ENCODE measurements at regions not wholly inside any gene's neighbourhood (a gene's known extent, or its start where the extent isn't known, plus 50 kb on each side); places are given as distances from the start of the nearest gene placed in this dataset.

- no peak for DNase-seq
Measured at GRCh38 chr17:77422104-77422747, 281.5 kb downstream of the SEC14L1 start.

- DNase-seq: no peak
Measured at GRCh38 chr17:77422748-77423113, 282.0 kb downstream of the SEC14L1 start.

- DNase-seq: no peak
Measured at GRCh38 chr17:77423589-77424451, 283.1 kb downstream of the SEC14L1 start.

GRCh38 chr17:77424585-77425344 is 284.0 kb downstream of the SEC14L1 start:
- DNase-seq: no peak

GRCh38 chr17:77425348-77425747 is 284.6 kb downstream of the SEC14L1 start:
- no peak for DNase-seq

- no peak for DNase-seq
Measured at GRCh38 chr17:77425791-77426641, 285.2 kb downstream of the SEC14L1 start.

GRCh38 chr17:77426676-77427386 is 286.1 kb downstream of the SEC14L1 start:
- no peak for DNase-seq

- no peak for DNase-seq
Measured at GRCh38 chr17:77427391-77427991, 286.7 kb downstream of the SEC14L1 start.

- no peak for DNase-seq
Measured at GRCh38 chr17:77428020-77428748, 287.4 kb downstream of the SEC14L1 start.

GRCh38 chr17:77428749-77429368 is 288.1 kb downstream of the SEC14L1 start:
- DNase-seq: no peak

- DNase-seq: no peak
Measured at GRCh38 chr17:77429369-77429968, 288.7 kb downstream of the SEC14L1 start.

GRCh38 chr17:77429969-77430752 is 289.4 kb downstream of the SEC14L1 start:
- peak; percentile 37 to 44 for DNase-seq

GRCh38 chr17:77432034-77432661 is 291.4 kb downstream of the SEC14L1 start:
- DNase-seq: no peak

- no peak for DNase-seq
Measured at GRCh38 chr17:77432742-77433141, 292.0 kb downstream of the SEC14L1 start.

GRCh38 chr17:77433385-77434135 is 292.8 kb downstream of the SEC14L1 start:
- DNase-seq: no peak

- no peak for DNase-seq
Measured at GRCh38 chr17:77434136-77435114, 293.7 kb downstream of the SEC14L1 start.

Data from SW 1271 (cell line).